ENCODE measurements at regions not wholly inside any gene's neighbourhood (a gene's known extent, or its start where the extent isn't known, plus 50 kb on each side); places are given as distances from the start of the nearest gene placed in this dataset.

DNA sequence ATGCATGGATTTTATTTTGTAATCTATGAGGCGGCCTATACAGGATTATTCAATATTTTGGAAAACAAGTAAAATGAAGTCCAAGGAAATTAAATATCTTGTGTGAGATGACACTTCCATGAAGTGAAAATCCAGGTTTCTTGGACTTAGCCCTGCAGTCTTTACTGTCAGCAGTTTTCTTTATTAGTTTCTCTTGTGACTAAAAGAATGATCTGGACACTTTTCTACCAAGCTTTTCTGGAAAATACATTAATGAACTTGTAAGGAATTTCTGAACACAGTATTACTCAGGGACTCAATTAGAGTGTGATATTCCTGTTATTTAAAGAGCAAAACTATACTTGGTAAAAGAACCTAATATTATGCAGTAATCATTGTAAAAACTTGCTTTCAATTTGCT is 610.4 kb upstream of the SLC8A1 start:
- H3K9me2 ChIP-seq (replicated peaks; ENCODE audit: insufficient read depth, low read length) = no peaks in the 10 kb centered on the region
- H3K27me3 ChIP-seq (replicated peaks; ENCODE audit: insufficient read depth, low read length) = no peaks in the 10 kb centered on the region
- H3K4me2 ChIP-seq (ENCODE audit: low read depth, low read length) = no peak overlapping the region
- H3K9me3 ChIP-seq (replicated peaks; ENCODE audit: insufficient read depth, low read length) = no peaks in the 10 kb centered on the region
- H3F3A ChIP-seq (ENCODE audit: insufficient read depth, low read length) = no peaks in the 10 kb centered on the region
- no peaks in the 10 kb centered on the region for H3K79me2 ChIP-seq (ENCODE audit: low read length)
- no peaks in the 10 kb centered on the region for H4K20me1 ChIP-seq (ENCODE audit: insufficient read depth, low read length)
- H3K27ac ChIP-seq (ENCODE audit: low read length) = no peak overlapping the region
- no peak for DNase-seq
- no peaks in the 10 kb centered on the region for H3K36me3 ChIP-seq (replicated peaks; ENCODE audit: insufficient read depth, low read length)
- H3K9ac ChIP-seq (ENCODE audit: low read length) = no peak overlapping the region
- no peak overlapping the region for H3K4me3 ChIP-seq (ENCODE audit: low read length)
- no peak overlapping the region for H2AFZ ChIP-seq (ENCODE audit: low read length)
- no peaks in the 10 kb centered on the region for H3K4me1 ChIP-seq (ENCODE audit: low read length)
- TF ChIP-seq, protein P1, sequence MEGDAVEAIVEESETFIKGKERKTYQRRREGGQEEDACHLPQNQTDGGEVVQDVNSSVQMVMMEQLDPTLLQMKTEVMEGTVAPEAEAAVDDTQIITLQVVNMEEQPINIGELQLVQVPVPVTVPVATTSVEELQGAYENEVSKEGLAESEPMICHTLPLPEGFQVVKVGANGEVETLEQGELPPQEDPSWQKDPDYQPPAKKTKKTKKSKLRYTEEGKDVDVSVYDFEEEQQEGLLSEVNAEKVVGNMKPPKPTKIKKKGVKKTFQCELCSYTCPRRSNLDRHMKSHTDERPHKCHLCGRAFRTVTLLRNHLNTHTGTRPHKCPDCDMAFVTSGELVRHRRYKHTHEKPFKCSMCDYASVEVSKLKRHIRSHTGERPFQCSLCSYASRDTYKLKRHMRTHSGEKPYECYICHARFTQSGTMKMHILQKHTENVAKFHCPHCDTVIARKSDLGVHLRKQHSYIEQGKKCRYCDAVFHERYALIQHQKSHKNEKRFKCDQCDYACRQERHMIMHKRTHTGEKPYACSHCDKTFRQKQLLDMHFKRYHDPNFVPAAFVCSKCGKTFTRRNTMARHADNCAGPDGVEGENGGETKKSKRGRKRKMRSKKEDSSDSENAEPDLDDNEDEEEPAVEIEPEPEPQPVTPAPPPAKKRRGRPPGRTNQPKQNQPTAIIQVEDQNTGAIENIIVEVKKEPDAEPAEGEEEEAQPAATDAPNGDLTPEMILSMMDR (IDR thresholded peaks at IDR 0.05; ENCODE audit: low read length) = no peak
- TF ChIP-seq EZH2 (optimal IDR thresholded peaks at IDR 0.05; ENCODE audit: low read depth, low read length) = no peak

DNA sequence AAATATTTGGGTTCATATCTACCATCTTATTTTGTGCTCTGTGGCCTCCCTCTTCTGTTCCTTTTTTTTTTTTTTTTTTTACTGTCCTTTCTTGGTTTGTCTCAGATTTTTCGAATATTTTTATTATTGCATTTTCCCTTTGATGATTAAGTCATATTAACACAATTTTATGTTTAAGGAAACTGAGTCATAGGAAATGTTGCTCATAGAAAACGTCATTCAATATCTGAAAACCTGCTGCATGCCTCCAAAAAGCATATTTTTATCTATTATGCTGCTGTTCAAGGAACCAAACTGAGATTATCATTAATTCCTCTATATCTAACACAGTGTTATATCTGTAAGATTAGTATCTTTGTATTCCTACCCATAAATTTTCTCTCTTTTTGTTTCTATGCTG is 614.3 kb upstream of the SLC8A1 start:
- H2AFZ ChIP-seq (ENCODE audit: low read length) = no peak overlapping the region
- H3K4me3 ChIP-seq (ENCODE audit: low read length) = no peak overlapping the region
- no peak overlapping the region for H3K4me2 ChIP-seq (ENCODE audit: low read depth, low read length)
- no peaks in the 10 kb centered on the region for H3K27me3 ChIP-seq (replicated peaks; ENCODE audit: insufficient read depth, low read length)
- TF ChIP-seq, protein P1 (IDR thresholded peaks at IDR 0.05; ENCODE audit: low read length) = no peak
- no peak for TF ChIP-seq EZH2 (optimal IDR thresholded peaks at IDR 0.05; ENCODE audit: low read depth, low read length)
- no peak for TF ChIP-seq EZH2phosphoT487 (IDR thresholded peaks at IDR 0.05; ENCODE audit: low read length)
- DNase-seq = no peak
- H3K9me2 ChIP-seq (replicated peaks; ENCODE audit: insufficient read depth, low read length) = no peaks in the 10 kb centered on the region
- H3K4me1 ChIP-seq (ENCODE audit: low read length) = no peaks in the 10 kb centered on the region
- H3K9ac ChIP-seq (ENCODE audit: low read length) = no peak overlapping the region
- no peaks in the 10 kb centered on the region for H4K20me1 ChIP-seq (ENCODE audit: insufficient read depth, low read length)
- H3K36me3 ChIP-seq (replicated peaks; ENCODE audit: insufficient read depth, low read length) = no peaks in the 10 kb centered on the region
- no peaks in the 10 kb centered on the region for H3K9me3 ChIP-seq (replicated peaks; ENCODE audit: insufficient read depth, low read length)
- no peak overlapping the region for H3K27ac ChIP-seq (ENCODE audit: low read length)
- H3F3A ChIP-seq (ENCODE audit: insufficient read depth, low read length) = no peaks in the 10 kb centered on the region
- H3K79me2 ChIP-seq (ENCODE audit: low read length) = no peaks in the 10 kb centered on the region

DNA sequence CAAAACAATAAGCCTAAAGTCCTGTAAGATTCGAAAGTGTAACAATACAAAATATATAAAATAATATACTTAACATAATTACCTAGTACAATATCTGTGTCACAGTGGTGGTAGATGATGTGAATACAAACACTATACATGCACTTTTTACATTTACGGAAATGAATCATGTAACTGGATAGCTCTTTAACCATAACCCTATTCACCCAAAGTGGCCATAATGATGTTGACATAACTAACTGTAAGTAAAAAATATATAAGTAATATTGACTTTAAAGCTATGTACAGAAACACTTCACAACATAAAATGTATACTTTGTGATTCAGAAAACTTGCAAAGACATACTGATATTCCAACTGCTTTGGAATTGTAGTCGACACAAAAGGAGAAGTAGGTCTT is 616.9 kb upstream of the SLC8A1 start:
- H3K4me2 ChIP-seq (ENCODE audit: low read depth, low read length) = no peak overlapping the region
- H3K36me3 ChIP-seq (replicated peaks; ENCODE audit: insufficient read depth, low read length) = no peaks in the 10 kb centered on the region
- H4K20me1 ChIP-seq (ENCODE audit: insufficient read depth, low read length) = no peaks in the 10 kb centered on the region
- no peaks in the 10 kb centered on the region for H3K79me2 ChIP-seq (ENCODE audit: low read length)
- no peaks in the 10 kb centered on the region for H3F3A ChIP-seq (ENCODE audit: insufficient read depth, low read length)
- no peaks in the 10 kb centered on the region for H3K9me3 ChIP-seq (replicated peaks; ENCODE audit: insufficient read depth, low read length)
- no peaks in the 10 kb centered on the region for H3K4me1 ChIP-seq (ENCODE audit: low read length)
- no peaks in the 10 kb centered on the region for H3K27me3 ChIP-seq (replicated peaks; ENCODE audit: insufficient read depth, low read length)
- TF ChIP-seq, protein P1 (IDR thresholded peaks at IDR 0.05; ENCODE audit: low read length) = no peak
- TF ChIP-seq EZH2 (optimal IDR thresholded peaks at IDR 0.05; ENCODE audit: low read depth, low read length) (no peak), EZH2phosphoT487 (IDR thresholded peaks at IDR 0.05; ENCODE audit: low read length) (no peak)
- no peak overlapping the region for H3K27ac ChIP-seq (ENCODE audit: low read length)
- no peak overlapping the region for H3K4me3 ChIP-seq (ENCODE audit: low read length)
- no peak overlapping the region for H3K9ac ChIP-seq (ENCODE audit: low read length)
- no peak for DNase-seq
- H2AFZ ChIP-seq (ENCODE audit: low read length) = no peak overlapping the region
- no peaks in the 10 kb centered on the region for H3K9me2 ChIP-seq (replicated peaks; ENCODE audit: insufficient read depth, low read length)

All from MM.1S (cell line).